Fibroblast of upper back skin (primary cell): ENCODE measurements at regions not wholly inside any gene's neighbourhood (a gene's known extent, or its start where the extent isn't known, plus 50 kb on each side); places are given as distances from the start of the nearest gene placed in this dataset.
A peak's percentile ranks its signal among the peaks of the same experiment; 100 is the strongest.
"Not testable (repeated sequence)": the region's sequence is repeated elsewhere in the genome, so short reads cannot be mapped to it uniquely, and the experiment has no call there.

Source experiments
- DNase-seq: peaks from one replicate; pipeline ENCODE4 v3.0.0-alpha.2; 2013

GRCh38 chrX:44096666-44097065, 123.5 kb upstream of the NDP start:
- no peak for DNase-seq

DNA sequence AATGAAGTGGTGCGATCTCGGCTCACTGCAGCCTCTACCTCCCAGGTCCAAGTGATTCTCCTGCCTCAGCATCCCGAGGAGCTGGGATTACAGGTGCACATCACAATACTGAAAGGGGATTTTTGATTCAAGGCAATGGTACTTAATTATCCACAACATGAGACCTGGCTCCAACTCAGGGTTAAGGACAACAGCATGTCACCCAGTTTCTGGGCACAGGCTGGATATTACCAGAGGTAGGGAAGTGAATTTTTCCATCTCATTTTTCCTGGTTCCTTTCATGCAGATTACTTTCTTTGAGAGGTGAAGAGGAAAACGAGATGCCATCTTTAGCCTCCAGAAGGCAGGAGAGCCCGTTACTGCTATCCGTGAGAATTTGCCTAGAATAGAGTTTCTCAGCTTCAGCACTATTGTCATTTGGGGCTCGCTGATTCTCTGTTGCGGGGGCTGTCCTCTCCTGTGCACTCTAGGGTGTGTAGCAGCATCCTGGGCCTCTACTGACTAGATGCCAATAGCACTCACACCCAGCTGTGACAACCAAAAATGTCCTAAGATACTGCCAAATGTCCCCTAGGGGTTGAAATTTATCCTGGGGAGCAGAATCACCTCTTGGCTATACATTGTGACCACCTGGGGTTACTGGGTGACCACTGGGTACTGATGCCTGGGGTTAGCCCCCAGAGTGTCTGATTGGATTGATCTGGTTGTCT, 121.8 kb upstream of the NDP start:
- DNase-seq: no peak

- no peak for DNase-seq
Measured at GRCh38 chrX:44093431-44093830, 120.2 kb upstream of the NDP start.

- DNase-seq: no peak
Measured at GRCh38 chrX:44092778-44093177, 119.6 kb upstream of the NDP start.

DNA sequence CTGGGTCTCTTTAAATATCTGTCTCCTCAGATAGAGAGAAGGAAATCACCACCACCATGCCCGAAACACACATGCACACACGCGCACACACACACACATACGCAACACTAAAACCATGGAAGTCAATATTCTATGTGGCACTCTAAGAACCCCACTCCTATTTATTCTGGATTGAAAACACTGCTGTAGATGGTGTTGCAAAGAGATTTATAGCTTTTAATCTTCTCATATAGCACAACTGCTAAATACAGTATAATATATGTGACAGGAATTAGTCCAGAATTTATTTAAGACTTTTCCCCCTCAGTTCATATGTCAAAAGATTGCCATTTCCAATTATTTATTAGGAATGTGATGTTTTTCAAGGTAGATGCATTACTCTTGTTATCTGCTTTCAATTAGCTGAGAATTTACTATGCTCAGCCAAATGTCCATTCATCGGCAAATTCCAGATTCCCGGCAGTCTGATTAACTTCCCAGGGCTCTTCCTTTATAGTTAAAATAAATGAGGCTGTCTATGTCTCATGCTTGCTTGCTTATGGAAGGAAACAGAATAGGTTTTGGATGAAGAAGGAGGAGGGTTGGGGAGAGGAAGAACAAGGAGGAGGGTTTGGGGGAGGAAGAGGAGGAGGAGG, 115.4 kb upstream of the NDP start:
- DNase-seq: peak; percentile 62

DNA sequence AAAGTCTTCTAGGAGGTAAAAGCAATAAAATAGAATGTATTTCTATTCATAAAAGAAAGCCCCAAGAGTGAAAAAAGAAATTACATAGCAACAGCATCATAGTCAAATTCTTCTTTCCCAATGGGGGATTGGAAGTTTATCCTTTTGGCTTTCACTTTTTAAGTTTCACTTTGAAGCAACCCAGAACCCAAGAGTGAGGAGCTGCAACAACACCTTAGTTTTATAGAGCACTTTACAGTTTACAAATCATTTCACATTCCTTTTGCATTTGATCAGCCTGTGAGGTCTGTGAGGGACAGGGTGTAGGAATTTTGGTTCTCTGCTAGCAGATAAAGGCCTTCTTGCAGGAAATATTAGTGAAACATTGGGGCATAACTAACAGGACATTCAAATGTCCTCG, 112.0 kb upstream of the NDP start:
- DNase-seq: no peak

GRCh38 chrX:44082829-44083228, 109.6 kb upstream of the NDP start:
- DNase-seq: no peak

DNA sequence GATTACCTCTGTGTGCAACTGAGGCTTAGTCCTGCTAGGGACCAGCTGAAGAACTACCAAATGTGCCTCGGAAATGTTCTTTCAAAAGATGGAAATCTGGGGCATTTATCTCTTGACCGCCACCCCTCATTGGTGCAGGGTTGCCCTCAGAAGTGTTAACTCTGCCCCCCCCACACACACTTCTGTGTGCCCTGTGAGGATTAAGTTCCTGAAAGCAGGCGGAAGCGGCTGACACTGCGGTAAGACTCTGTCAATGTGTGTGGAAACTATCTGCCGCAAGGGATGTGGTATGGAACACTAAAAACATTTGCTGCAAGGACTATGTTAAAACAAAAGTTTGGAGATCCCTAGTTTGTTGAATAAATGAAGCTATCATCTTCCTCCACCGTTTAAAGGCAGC, 106.9 kb upstream of the NDP start:
- no peak for DNase-seq

DNA sequence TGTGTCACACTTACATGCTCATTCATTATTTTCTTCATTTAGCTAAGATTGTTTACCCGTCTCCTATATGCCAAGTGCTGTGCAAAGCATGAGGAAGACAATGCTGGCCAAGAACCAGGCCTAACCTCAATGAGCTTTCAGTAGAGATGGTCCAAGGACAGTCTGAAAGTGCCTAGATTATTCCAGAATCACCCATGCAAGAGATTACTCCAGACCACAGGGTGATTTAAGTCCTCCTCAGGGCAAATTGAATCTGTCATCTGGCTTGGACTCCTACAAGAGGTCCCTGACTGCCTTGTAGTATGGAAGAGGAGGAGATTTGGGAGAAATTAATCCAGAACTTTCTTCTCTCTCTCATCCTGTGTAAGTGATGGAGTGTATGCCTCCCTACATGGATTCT, 99.4 kb upstream of the NDP start:
- no peak for DNase-seq

GRCh38 chrX:44071847-44072551, 98.8 kb upstream of the NDP start:
- peak; percentile 82 for DNase-seq

- no peak for DNase-seq
Measured at GRCh38 chrX:44071070-44071645, 98.0 kb upstream of the NDP start.

- DNase-seq: no peak
Measured at GRCh38 chrX:44068043-44068442, 94.9 kb upstream of the NDP start.

DNA sequence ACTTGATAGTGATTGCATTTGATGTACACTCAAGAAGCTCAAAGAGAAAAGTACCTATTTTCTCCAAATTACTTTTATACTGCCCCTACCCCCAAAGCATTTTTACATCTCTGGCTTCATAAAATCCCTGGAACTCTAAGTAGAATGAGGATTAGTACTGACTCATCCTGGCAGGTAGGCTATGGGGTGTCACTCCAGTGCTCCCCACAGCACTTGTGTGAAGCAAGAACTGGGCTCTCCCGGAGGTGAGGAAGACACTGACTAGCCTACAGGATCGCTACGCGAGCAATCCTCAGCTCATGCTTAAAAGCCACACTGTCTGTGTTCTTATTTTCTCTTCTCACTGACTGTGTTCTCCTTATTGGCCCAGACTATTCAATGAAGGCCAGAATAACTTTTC, 90.4 kb upstream of the NDP start:
- DNase-seq: no peak

DNA sequence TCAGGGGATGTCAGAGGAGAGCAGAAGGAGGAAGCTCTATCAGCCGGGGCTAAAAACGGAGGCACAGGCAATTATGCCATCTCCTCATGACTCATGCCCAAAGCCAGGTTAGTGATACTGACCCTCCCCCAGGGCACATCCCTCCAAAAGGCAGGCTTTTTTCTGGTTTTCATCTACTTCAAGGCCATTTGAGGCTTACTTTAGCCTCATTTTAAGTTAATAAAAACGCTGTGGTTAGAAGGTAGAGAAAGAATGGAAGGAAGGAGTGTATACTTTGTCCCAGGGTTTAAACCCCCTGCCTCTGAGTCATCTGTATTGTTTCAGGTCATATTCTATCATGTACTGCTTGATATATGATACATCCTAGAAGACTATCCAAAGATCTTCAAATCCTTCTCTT, 89.7 kb upstream of the NDP start:
- no peak for DNase-seq

DNA sequence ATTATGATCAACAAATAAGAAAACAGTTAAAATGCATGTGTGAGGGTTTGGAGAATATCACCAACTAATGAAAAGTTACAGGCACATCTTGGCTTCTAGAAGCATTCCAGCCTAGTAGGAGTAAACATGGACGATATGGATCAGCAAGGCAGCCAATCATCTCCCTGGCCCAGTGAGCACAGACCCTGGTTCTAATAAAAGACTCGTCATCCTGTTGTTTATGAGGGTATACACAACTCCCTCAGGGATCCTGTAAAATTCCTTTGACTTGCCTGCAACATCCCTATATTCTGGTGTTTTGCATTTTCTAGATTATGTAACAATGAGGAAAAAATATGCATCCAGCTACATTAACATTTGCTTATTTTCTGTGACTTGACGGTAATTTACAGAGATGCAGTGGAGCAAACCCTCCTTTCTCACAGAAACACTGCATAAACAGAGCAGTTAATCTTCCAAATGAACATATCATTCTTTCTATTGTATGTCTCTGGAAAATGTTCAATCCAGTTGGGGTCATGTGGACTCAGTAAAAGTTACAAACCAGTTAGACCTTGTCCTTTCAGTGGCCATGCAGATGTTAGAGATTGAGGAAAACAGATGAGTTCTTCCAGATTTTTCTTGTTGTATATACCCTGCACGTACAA, 88.9 kb upstream of the NDP start:
- DNase-seq: no peak

DNA sequence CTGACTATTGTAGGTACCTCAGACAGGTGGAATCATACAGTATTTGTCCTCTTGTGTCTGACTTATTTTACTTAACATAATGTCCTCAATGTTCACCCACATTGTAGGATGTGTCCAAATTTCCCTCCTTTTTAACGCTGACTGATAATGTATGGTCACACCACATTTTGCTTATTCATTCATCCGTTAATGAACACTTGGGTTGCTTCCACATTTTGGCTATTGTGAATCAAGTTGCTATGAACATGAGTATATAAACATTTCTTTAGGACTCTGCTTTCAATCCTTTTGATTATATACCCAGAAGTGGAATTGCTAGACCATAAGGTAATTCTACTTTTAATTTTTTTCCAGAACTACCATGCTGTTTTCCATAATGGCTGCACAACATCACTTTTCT, 87.0 kb upstream of the NDP start:
- DNase-seq: no peak

- DNase-seq: no peak
Measured at GRCh38 chrX:44058339-44058738, 85.1 kb upstream of the NDP start.

DNA sequence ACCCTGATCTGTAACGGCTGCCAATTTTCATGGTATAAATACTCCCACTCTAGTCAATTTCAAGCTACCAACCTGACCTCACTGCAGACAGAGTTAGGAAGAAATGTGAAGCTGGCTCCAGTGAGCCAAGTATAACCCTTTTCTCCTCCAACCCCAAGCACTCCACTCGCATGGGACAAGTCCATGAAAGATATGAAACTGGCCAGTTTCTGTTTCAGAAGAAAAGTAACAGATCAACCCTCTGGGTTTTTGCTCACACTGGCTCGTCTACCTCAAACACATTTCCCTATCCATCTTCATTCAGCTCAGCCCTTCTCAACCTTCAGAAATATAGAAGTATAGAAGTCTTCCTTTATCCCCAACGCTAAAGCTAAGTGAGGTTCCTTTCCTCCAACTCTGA, 82.4 kb upstream of the NDP start:
- no peak for DNase-seq

DNA sequence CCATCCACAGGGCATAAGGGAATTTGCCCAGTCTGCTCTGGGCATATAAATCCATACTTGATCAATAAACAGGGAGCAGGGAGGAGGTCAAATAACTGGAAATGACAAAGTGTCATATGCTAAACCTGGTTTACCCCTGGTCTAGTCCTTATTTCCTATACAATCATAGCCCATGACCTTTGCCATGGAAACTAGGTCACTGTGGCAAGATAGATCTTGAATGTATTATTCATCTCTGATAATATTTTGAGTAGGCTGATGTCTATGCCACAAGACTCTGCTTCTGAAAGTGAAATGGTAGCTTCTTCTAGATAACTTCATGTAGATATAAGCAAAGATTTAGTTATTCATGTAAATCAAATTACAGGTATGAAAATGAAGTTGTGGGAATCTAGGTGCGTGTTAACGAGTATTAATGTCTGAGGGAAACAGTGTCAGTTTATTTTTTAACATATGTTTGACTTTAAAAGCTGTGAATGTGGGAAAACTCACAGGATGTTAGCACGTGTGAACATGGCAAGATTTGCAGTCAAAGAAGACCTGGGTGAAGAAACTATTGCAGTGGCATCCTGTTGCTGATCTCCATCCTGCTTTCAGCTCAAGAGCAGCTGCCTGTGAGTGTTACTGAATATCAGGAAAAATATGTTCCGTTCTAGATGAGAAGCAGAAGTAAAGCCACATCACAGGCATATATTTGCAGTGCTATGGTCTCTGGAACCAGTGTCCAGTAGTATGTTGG, 81.8 kb upstream of the NDP start:
- DNase-seq: no peak

- DNase-seq: not testable (repeated sequence)
Measured at GRCh38 chrX:44045106-44045505, 71.9 kb upstream of the NDP start.

DNA sequence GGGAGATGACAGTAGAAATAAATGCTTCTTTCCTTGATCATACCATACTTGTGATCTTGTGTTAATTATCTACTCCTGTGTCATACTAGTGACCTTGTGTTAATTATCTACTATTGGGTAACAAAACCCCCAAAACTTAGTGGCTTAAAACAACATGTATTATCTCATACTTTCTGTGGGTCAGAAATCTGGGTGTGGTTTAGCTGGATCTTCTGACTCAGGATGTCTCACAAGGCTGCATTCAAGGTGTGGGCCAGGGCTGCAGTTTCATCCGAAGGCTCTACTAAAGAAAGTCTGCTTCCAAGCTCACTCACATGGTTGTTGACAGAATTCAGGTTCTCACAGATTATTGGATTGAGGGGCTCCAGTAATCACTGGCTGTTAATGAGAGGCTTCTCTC, 70.3 kb upstream of the NDP start:
- no peak for DNase-seq

DNA sequence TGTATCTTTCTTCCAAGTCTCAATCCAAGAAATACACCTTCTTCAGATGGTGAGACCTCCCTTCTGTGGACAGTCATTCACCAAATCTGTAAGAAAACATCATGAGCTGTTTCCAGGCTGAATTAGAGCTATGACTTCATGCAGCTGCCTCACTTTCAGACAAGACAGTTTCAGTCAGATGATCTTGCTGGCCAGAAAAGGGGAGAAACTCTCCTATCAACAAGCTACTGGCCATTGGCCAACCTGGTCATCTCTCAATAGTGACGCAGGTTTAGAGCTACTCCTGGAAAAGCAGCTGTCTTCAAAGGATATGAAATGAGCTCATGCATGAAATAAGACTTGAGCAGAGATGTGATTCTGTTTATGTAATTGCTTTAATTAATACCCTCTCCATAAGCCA, 69.6 kb upstream of the NDP start:
- no peak for DNase-seq

DNA sequence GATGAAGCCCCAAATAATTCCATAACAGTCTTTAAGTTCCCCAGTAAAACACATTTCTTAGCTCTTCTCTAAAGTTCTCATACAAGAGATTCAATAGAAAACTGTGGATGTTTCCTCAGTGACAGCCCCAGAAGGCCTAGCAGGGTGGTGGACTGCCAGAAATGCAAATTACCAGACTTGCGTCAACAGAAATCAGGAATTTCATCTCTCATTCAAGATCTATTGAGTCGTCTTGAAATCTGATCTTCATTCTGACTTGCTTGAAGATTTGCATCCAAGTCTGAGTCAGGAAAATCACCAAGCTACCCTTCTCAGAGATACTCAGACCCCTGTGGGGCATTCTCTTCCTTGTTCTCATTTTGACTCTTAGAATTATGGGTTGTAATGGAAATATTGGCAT, 68.9 kb upstream of the NDP start:
- peak; percentile 22 for DNase-seq
